ENCODE measurements at regions not wholly inside any gene's neighbourhood (a gene's known extent, or its start where the extent isn't known, plus 50 kb on each side); places are given as distances from the start of the nearest gene placed in this dataset.

- TF ChIP-seq EZH2phosphoT487 (IDR thresholded peaks at IDR 0.05), result no peak
- TF ChIP-seq CTCF (IDR thresholded peaks at IDR 0.05), result no peak
- no peak for TF ChIP-seq EZH2 (IDR thresholded peaks at IDR 0.05)
These were observed 825.3 kb downstream of the TRIB2 start for GRCh38 chr2:13542061-13542460.
